HG02610 (cell line): ENCODE measurements at regions not wholly inside any gene's neighbourhood (a gene's known extent, or its start where the extent isn't known, plus 50 kb on each side); places are given as distances from the start of the nearest gene placed in this dataset.
"Not testable (repeated sequence)": the region's sequence is repeated elsewhere in the genome, so short reads cannot be mapped to it uniquely, and the experiment has no call there.

Source experiments
- ATAC-seq: cut with Tn5 transposase; IDR thresholded peaks from one replicate; pipeline ENCODE4 v1.9.1; 2021; ENCODE audit warnings: mild to moderate bottlenecking, moderate library complexity; ENCODE audit not compliant: unreplicated experiment

DNA sequence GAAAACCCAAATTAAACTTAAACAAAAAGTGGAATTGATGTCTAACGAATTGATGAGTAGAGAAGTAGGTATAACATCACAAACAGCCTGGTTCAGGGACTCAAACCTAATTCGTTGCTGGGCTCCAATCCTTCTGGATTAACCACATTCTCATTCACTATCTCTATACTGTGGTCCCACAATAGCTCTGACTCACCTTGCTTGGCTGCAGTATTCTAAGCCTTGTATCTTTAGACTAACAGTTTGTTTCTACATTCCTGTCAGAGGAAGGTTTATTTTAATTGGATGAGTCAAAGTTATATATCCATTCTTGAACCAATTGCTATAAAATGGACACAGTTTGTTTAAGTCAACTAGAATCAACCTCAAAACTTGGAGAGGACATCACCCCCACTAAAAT lies 530.5 kb upstream of the PTCHD4 start:
- no peak for ATAC-seq

DNA sequence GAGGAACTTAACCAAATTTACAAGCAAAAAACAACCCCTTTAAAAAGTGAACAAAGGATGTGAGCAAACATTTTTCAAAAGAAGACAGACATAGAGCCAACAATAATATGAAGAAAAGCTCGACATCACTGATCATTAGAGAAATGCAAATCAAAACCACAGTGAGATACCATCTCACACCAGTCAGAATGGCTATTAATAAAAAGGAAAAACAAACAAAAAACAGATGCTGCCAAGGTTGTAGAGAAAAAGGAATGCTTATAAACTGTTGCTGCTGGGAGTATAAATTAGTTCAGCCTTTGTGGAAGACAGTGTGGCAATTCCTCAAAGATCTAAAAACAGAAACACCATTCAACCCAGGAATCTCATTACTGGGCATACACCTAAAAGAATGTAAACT lies 527.8 kb upstream of the PTCHD4 start:
- not testable (repeated sequence) for ATAC-seq

- ATAC-seq: no peak
Measured at GRCh38 chr6:48630511-48630910, 519.5 kb upstream of the PTCHD4 start.

DNA sequence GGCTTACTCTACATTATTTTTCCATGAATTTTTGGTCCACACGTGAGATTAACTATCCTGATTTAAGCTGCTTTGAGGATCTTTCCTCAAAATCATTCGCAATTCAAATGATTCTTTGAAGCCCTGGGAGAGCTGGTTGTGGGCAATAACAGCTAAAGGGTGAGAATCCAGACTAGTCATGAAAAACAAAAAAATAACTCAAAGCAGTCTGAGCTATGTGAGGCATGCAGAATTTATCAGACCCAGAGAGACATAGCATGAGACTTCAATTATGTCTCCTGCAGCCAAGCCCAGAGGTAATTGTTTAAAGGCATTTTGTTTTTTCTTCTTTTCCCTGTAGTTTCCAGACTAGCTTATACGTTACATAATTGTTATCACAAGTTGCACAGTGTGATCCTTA lies 517.3 kb upstream of the PTCHD4 start:
- no peak for ATAC-seq

DNA sequence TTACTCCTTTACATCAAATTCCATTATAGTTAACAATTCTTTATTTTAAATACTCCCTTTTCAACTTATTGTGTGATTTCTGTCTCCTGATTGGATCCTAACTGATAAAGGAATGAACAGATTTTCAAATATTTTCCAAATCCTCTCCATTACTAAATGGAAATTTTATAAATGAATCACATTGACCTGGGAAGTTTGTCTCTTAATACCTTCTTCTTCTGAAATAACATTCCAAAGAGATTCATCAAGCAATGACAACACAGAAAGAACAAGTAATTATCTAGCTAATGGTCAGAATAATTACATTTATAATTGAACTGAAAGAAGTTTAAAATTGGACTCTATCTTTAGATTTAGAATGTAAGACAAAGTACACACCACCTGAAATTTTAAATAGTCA lies 515.4 kb upstream of the PTCHD4 start:
- ATAC-seq: no peak

DNA sequence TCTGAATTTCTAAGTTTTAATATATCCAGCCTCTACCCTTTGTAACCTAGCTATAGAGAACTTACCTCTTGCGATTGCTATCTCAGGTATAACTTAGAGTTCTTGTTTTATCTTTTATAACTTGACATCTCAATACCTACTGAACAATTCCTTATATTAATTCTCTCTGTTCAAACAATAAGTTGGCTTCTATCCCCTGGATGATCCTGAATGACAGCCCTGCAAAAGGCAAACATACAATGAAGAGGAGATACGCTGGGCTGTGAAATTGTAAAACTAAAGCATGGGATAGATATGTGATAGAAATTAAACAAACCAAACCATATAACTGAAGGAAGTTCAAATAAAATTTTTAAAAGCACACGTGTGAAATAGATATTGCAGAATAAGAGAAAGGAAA lies 513.6 kb upstream of the PTCHD4 start:
- no peak for ATAC-seq

- ATAC-seq: no peak
Measured at GRCh38 chr6:48619771-48620170, 508.8 kb upstream of the PTCHD4 start.

DNA sequence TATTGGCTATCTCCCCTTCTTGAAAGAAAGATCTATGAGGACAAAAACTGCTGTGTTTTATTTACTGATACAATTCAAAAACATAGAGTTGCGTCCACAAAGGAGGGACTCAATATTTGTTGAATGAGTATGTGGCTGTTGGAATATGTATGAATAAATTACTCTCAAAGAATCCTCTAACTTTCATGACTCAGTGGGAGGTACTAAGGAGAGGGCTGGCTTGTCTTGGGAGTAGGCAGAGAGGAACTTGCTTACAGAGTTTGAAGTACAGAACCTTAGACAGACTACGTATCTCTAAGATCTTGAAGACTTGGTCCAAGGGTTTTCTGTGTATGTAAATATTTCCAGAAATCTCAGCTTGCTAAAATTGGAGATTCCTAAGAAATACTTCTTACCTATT lies 504.0 kb upstream of the PTCHD4 start:
- ATAC-seq: no peak

DNA sequence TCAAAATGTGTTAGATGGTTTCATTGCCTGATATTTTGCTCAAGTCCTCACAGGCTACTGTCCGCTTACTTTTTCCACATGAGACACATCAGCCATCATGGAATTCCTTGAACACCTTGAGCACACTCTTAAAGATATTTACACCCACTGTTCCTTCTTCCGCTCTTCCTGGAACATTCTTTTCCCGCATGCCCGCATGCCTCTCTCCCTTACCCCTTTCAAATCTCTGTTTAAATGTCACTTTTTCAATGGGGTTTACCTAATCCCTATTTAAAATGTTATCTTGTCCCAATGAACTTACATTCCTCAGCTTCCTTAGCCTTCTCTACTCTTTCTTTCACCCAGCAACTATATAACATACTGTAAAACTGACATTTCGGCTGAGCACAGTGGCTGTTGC lies 503.3 kb upstream of the PTCHD4 start:
- no peak for ATAC-seq

DNA sequence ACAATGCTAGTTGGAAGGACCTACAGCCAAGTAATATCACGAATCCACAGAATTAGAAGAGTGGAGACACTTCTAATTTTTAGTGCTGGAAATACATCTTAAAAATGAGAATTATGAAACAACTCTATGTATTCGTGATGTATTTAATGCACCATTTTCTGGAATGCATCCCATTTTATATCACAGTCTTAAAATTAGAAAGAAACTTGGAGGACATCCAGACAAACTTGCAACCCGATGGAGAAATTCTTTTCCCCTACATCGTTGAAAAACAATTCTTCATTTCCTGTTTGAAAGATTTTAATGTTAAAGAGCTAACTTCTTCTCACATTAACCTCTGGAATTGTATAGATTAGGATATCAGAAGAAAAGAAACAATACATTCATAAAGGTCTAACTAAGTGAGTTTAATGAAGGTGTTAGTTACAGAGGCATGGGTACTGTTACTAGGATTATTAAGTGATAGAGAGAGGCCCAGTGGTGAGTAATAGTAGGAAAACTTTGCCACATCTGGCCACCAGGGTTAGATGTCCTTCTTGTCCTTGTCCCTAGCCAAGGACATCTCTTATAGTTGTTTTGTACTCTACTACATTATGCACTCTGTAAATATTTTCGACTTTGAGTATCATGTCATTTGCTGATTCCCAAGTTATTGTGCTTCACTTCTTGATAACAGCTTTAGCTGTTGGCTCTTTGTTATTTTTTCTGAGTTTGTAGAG lies 502.4 kb upstream of the PTCHD4 start:
- ATAC-seq: no peak

GRCh38 chr6:48611332-48611731 lies 500.3 kb upstream of the PTCHD4 start:
- no peak for ATAC-seq

DNA sequence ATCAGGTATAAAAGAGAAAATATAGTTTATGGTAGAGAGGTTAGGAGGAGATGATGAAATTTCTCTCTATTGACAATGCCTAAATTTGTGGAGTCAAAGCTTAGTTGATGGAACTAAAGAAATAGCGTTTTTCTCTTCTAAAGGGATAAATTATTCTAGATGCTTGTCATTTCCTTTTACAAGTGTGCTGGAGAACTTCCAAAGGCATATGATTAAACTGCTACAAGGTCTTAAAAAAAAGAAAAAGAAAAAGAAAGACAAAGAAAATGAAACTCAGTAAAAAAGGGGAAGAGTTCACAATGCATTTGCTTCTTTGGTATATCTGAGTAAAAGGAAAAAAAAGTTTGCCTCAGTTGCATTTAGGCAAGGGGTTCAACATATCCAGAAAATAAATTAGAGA lies 499.8 kb upstream of the PTCHD4 start:
- no peak for ATAC-seq

- ATAC-seq: no peak
Measured at GRCh38 chr6:48606618-48607017, 495.6 kb upstream of the PTCHD4 start.

- no peak for ATAC-seq
Measured at GRCh38 chr6:48597951-48598350, 487.0 kb upstream of the PTCHD4 start.

GRCh38 chr6:48596830-48597229 lies 485.8 kb upstream of the PTCHD4 start:
- ATAC-seq: no peak

GRCh38 chr6:48591158-48591557 lies 480.2 kb upstream of the PTCHD4 start:
- ATAC-seq: not testable (repeated sequence)

- ATAC-seq: no peak
Measured at GRCh38 chr6:48584846-48585245, 473.8 kb upstream of the PTCHD4 start.

GRCh38 chr6:48570656-48571055 lies 459.7 kb upstream of the PTCHD4 start:
- no peak for ATAC-seq

DNA sequence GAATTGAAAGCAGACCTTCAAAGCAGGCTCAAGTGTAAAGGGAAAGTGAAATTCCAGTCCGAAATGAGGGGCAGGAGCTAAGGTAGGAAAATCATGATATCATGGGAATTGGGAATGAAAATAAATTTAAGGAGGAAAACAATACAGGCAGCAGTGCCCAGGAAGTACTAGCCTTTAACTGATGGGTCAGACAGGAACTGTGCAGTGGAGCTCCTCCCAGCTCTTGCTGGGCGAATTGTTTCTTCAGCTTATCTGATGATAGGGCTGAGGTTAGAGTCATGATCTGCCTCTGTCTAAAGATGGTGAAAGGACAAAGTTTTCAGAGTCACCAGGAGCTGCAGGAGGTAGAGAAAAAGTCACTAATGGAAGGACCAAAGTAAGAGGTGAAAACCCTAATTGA lies 457.9 kb upstream of the PTCHD4 start:
- ATAC-seq: no peak

GRCh38 chr6:48567016-48567415 lies 456.0 kb upstream of the PTCHD4 start:
- ATAC-seq: no peak

DNA sequence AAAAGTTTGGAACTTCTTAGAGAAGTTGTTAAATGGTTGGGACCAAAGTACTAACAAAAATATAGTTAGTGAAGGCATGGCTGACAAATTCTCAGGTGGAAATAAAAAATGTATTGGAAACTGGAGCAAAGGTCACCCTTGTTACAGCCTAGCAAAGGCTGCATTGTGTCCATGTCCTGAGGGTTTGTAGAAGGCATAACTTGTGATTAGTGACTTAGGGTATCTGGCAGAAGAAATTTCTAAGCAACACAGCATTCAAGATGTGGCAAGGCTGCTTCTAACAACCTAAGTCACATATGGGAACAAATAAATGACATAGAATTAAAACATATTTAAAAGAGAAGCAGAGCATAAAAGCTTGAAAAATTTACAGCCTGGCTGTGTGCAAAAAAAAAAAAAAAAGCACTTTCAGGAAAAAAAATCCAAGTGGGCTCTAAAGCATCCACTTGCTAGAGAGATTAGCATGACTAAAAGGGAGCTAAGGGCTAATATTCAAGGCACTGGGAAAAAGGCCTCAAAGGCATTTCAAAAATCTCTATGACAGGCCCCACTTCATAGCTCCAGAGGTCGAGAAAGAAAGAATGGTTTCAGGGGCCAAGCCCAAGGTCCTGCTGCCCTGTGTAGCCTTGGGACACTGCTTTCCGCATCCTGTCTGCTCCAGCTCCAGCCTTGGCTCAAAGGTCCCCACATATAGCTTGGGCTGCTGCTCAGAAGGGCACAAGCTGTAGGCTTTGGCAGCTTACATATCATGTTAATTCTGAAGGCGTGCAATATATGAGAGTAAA lies 453.2 kb upstream of the PTCHD4 start:
- no peak for ATAC-seq

DNA sequence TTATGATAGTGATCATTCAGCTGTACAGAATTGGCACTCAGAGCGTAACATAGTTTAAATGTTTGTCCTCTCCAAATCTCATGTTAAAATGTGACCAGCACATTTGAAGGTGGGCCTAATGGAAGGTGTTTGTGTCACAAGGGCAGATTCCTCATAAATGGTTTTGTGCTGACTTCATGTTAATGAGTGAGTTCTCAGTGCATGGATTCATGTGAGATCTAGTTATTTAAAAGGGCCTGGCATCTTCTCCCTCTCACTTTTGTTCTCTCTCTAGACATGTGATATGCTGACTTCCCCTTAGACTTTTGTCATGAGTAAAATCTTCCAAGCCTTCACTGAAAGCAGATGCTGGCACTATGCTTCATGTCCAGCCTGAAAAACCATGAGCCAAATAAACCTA lies 452.4 kb upstream of the PTCHD4 start:
- no peak for ATAC-seq

GRCh38 chr6:48560408-48560807 lies 449.4 kb upstream of the PTCHD4 start:
- ATAC-seq: no peak
